ENCODE measurements at regions not wholly inside any gene's neighbourhood (a gene's known extent, or its start where the extent isn't known, plus 50 kb on each side); places are given as distances from the start of the nearest gene placed in this dataset.

- TF ChIP-seq L3MBTL2 (conservative IDR thresholded peaks at IDR 0.05): no peak
- TF ChIP-seq ELF4 (IDR thresholded peaks at IDR 0.05): no peak
- no peak for TF ChIP-seq BHLHE40 (IDR thresholded peaks at IDR 0.05; ENCODE audit: borderline replicate concordance)
- no peak for TF ChIP-seq NFRKB (IDR thresholded peaks at IDR 0.05)
- TF ChIP-seq CTBP1 (IDR thresholded peaks at IDR 0.05; ENCODE audit: borderline replicate concordance): no peak
- no peak for TF ChIP-seq TARDBP (IDR thresholded peaks at IDR 0.05)
- TF ChIP-seq SP1 (IDR thresholded peaks at IDR 0.05): no peak
- no peak for TF ChIP-seq FOXA1 (IDR thresholded peaks at IDR 0.05)
- TF ChIP-seq FOXK2 (IDR thresholded peaks at IDR 0.05): no peak
- no peak for TF ChIP-seq ARNT (IDR thresholded peaks at IDR 0.05)
- TF ChIP-seq HDGF (IDR thresholded peaks at IDR 0.05; ENCODE audit: borderline replicate concordance): no peak
- no peak for TF ChIP-seq FOXM1 (IDR thresholded peaks at IDR 0.05; ENCODE audit: borderline replicate concordance)
- no peak for TF ChIP-seq SUZ12 (IDR thresholded peaks at IDR 0.05)
- no peak for TF ChIP-seq PKNOX1 (IDR thresholded peaks at IDR 0.05)
- no peak for TF ChIP-seq ZNF384 (IDR thresholded peaks at IDR 0.05)
- no peak for TF ChIP-seq LEF1 (IDR thresholded peaks at IDR 0.05; ENCODE audit: borderline replicate concordance)
- CTCF ChIA-PET: no interaction called here
- POLR2A ChIA-PET: no interaction called here
- DNase-seq (ENCODE audit: extremely low spot score): no peak
Observed at GRCh38 chr17:13775450-13775849, 173.7 kb upstream of the HS3ST3A1 start.

DNA sequence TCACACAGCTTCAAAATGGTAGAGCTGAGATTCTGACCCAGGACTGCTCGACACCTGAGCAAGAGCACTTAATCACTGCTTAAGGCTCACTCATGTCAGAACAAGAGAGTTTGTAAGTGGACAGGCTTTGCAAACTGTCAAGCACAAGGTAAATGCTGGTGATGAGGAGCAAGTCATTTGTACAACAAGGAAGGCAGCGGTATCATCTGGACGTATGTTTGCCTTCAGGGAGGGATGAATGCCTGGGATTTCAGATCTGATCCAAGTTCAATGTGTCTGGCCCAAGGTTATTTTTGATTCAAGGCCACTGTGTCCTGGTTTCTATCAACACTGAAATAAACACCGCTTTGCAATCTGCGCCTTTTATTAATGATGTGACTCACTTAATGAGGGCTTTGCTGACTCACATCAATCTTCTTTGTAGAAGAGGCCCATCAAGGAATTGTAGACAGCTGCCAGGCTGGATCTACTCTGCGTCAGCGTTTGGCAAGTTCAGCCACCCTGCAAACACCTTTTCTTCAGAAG is 174.4 kb upstream of the HS3ST3A1 start:
- ChIA-PET POLR2A (no interaction called here), CTCF (no interaction called here)
- TF ChIP-seq FOXK2 (IDR thresholded peaks at IDR 0.05) (no peak), SUZ12 (IDR thresholded peaks at IDR 0.05) (no peak), ZNF384 (IDR thresholded peaks at IDR 0.05) (no peak), ARNT (IDR thresholded peaks at IDR 0.05) (no peak), FOXA1 (IDR thresholded peaks at IDR 0.05) (no peak), ELF4 (IDR thresholded peaks at IDR 0.05) (no peak), CTBP1 (IDR thresholded peaks at IDR 0.05; ENCODE audit: borderline replicate concordance) (no peak), NFRKB (IDR thresholded peaks at IDR 0.05) (no peak), PKNOX1 (IDR thresholded peaks at IDR 0.05) (no peak), TARDBP (IDR thresholded peaks at IDR 0.05) (no peak), SP1 (IDR thresholded peaks at IDR 0.05) (no peak), LEF1 (IDR thresholded peaks at IDR 0.05; ENCODE audit: borderline replicate concordance) (no peak), FOXM1 (IDR thresholded peaks at IDR 0.05; ENCODE audit: borderline replicate concordance) (no peak), L3MBTL2 (conservative IDR thresholded peaks at IDR 0.05) (no peak)
- DNase-seq (ENCODE audit: extremely low spot score): no peak

- ChIA-PET CTCF (no interaction called here), POLR2A (no interaction called here)
- DNase-seq (ENCODE audit: extremely low spot score): no peak
- no peak for TF ChIP-seq ARNT (IDR thresholded peaks at IDR 0.05)
- no peak for TF ChIP-seq FOXM1 (IDR thresholded peaks at IDR 0.05; ENCODE audit: borderline replicate concordance)
- TF ChIP-seq HDGF (IDR thresholded peaks at IDR 0.05; ENCODE audit: borderline replicate concordance): no peak
- TF ChIP-seq SP1 (IDR thresholded peaks at IDR 0.05): no peak
- TF ChIP-seq BHLHE40 (IDR thresholded peaks at IDR 0.05; ENCODE audit: borderline replicate concordance): no peak
- TF ChIP-seq ZNF384 (IDR thresholded peaks at IDR 0.05): no peak
- TF ChIP-seq FOXK2 (IDR thresholded peaks at IDR 0.05): no peak
- no peak for TF ChIP-seq CTBP1 (IDR thresholded peaks at IDR 0.05; ENCODE audit: borderline replicate concordance)
- no peak for TF ChIP-seq L3MBTL2 (conservative IDR thresholded peaks at IDR 0.05)
- no peak for TF ChIP-seq ELF4 (IDR thresholded peaks at IDR 0.05)
- no peak for TF ChIP-seq LEF1 (IDR thresholded peaks at IDR 0.05; ENCODE audit: borderline replicate concordance)
- no peak for TF ChIP-seq NFRKB (IDR thresholded peaks at IDR 0.05)
- TF ChIP-seq TARDBP (IDR thresholded peaks at IDR 0.05): no peak
- TF ChIP-seq PKNOX1 (IDR thresholded peaks at IDR 0.05): no peak
- TF ChIP-seq FOXA1 (IDR thresholded peaks at IDR 0.05): no peak
- TF ChIP-seq SUZ12 (IDR thresholded peaks at IDR 0.05): no peak
Observed at GRCh38 chr17:13777003-13777402, 175.3 kb upstream of the HS3ST3A1 start.

GRCh38 chr17:13784434-13785095 is 182.8 kb upstream of the HS3ST3A1 start:
- no peak for DNase-seq (ENCODE audit: extremely low spot score)
- TF ChIP-seq HDGF (IDR thresholded peaks at IDR 0.05; ENCODE audit: borderline replicate concordance) (no peak), L3MBTL2 (conservative IDR thresholded peaks at IDR 0.05) (no peak), CTBP1 (IDR thresholded peaks at IDR 0.05; ENCODE audit: borderline replicate concordance) (no peak), PKNOX1 (IDR thresholded peaks at IDR 0.05) (no peak)
- ChIA-PET POLR2A (no interaction called here), CTCF (no interaction called here)

GRCh38 chr17:13785981-13786598 is 184.4 kb upstream of the HS3ST3A1 start:
- ChIA-PET CTCF (no interaction called here), POLR2A (interaction anchor here (0.6 kb wide), 1 partner anchor 248 kb away, joined by 3 read pairs; no protein-coding TSS in a partner anchor)
- no peak for TF ChIP-seq CTBP1 (IDR thresholded peaks at IDR 0.05; ENCODE audit: borderline replicate concordance)
- no peak for TF ChIP-seq ELF4 (IDR thresholded peaks at IDR 0.05)
- DNase-seq (ENCODE audit: extremely low spot score): peak; percentile 27
